NCI-H1694 (cell line): ENCODE measurements at regions not wholly inside any gene's neighbourhood (a gene's known extent, or its start where the extent isn't known, plus 50 kb on each side); places are given as distances from the start of the nearest gene placed in this dataset.
A peak's percentile ranks its signal among the peaks of the same experiment; 100 is the strongest.

ENCODE experiments used
- DNase-seq: peaks from one replicate; lab custom pipeline; 2025; lab: John Stamatoyannopoulos, UW

DNA sequence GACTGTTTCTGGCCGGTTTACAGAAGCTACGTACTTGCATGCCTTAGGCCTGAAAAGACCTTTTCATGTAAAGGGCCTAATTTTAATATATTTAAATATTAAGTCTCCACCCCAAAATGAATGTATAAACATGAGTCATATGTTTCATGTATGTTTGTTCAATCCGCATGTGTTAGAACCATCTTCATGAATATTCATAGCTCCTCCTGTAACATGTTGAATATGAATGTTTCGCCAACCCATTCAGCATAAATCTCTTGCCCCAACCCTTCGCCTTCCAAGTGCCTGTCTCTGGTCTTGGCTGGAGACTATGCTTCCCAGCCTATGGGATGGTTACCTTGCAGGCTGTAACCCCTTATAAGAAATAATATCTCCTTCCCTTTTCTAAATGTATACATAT, 212.5 kb downstream of the SCG2 start:
- no peak for DNase-seq

DNA sequence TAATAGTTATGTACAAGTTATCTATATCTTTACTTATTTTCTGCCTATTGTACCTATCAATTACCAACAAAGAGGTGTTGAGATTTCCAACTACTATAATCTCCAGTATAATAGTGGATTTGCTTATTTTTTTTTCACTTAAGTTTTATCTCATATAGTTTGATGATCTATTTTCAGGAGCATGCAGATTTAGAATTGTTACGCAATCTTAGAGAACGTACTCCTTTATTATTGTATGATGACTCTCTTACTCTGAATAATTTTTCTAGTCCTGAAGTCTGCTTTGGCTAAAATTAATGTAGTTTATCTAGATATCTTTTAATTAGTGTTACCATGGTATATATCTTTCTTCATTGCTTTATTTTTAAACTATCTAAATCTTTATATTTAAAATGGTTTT, 205.2 kb downstream of the SCG2 start:
- no peak for DNase-seq

DNA sequence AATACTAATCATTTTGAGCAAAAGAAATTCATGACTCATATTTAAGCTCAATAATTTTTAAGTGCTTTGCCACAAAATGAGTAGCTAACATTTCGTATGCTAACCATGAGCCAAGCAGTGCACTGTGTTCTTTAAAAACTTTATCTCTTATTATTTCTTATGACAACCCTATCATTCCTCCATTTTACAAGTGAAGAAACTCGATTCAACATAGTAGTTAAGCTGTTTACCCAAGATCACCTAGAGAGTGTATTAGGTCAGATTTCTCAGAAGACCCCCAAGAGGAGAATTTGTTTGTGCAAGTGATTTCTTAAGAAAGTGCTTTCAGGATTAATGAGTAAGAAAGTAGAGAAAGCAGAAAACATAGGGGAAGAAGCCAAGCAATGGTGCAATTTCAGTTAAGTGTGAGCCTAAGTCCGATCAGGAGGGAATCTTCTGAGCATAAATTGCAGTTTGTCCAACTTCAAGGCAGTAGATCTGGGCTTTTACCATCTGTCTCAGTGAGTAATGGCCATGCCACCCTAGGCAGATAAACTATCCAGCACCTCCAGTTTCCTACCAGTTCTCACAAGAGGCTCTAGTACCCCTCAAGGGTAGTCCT, 202.7 kb downstream of the SCG2 start:
- DNase-seq, result no peak

DNA sequence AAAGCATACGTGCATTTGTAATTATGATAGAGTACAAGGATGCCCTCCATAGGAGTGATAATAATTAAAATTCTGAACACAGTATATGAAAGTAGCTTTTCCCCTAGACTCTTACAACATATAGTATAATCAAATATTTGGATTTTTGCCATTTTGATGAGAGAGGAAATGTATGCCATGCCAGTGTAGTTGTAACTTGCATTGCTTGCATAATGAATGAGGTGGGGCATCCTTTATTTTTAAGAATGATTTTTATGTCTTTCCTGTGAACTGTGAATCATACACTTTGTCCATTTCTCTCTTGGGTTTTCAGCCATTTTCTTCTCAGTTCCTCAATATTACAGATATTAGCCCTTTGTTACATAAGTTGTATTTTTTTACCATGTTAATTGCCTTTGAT, 197.5 kb downstream of the SCG2 start:
- no peak for DNase-seq

DNA sequence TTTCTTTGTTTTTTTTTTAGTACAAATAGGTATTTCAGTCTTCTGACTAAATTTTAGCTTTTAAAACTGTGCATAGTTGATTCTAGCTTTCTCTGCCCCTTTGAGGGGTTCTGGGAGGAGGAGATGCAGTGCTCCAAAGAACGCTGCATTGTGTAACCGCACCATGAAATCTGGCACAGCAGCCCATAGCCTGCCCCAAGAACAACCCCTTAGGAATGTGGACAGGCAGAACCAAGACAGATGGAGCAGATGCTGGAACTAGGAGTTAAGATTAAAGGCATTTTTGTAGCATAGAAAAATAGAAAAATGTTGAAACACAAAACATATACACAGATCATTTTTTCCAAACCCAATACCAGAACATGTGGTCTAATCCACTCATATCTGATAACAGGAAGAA, 187.5 kb downstream of the SCG2 start:
- DNase-seq, result no peak

DNA sequence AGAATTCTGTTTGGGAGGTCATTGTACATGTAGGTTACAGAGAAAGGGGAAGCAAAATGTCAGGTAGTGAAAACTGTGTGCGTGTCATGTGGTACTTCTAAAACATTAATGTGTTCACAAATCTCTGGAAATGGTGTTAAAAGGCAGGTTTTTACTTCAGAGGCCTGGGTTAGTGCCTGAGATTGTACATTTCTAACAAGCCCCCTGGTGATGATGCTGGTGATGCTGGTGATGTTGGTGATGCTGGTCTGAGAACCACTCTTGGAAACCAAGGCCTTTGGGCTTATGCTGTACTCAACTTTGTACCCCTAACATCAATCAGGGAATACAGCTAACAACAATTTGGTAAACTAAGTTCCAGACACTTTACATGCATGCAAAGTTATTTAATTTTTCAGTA, 187.1 kb downstream of the SCG2 start:
- no peak for DNase-seq

DNA sequence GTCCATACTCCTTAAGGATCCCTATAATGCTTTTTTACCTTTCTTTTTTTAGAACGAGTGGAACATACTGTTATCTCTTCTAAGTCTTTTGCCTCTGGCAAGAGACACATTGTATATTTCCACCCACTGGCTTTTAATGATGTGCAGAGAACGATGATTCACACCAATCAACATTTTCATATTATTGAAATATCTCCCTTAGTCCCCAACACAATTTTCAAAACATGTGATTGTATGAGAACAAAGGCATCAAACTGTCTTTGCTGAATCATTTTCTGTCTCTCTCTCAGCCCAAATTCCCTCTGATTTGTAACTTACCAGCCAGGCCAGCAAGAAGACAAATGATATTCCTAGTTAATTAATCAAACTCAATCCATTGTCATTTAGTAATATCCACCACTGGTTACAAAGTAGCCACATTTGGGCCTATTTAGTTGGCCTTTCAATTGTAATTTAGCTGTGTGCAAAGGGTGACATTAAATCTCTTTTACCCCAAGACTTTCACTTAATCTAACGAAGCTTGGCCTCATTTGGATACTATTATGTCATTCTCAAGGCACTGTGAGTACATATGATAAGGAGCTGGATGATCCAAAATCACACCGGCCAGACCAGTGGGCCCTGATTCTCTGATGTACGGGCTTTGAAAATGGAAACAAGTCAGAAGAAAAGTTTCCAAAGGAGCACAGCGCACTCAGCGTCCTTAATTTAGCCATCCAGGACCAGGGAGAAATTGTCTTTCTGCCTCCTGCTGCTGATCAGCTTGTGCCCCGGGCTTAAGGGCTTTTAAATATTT, 185.1 kb downstream of the SCG2 start:
- no peak for DNase-seq

DNA sequence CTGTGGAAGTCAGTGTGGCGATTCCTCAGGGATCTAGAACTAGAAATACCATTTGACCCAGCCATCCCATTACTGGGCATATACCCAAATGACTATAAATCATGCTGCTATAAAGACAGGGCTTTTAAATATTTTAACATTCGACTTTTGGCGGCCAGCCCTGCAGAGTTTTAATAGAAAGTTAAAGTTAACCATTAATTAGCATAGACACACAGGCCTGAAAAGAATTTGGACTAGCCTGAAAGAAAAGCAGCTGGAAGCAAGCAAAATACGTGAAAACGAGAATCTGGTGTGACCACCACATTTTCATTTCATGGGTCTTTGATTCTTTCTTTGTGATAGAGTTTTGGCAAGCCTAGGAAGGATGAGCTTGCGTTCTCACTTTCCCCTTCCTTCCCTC, 184.0 kb downstream of the SCG2 start:
- no peak for DNase-seq

DNA sequence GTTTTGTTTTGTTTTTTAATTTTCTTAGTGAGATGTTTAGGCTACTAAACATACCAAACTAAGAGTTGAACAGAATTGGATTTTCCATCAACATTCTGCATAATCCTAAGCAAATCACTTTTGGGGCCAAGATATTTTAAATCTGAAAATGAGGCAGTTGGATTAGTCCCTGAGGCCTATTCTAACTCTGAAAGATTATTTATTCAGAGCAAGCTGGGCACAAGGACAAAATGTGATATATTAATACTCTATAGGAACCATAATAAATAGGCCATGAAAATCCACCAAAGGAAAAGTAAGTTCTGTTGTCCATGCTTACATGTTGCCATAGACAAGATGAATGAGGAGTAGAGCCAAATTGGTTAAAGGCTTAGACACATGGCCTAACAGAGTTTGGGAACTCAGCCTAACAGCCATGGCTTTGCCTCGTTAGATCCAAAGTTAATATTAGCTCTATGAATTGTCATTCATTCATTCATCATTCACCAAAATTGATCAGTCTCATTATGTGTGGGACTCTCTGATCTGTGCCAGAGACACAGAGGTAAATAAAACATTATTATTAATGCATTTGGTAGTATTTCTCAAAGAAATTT, 183.5 kb downstream of the SCG2 start:
- DNase-seq, result no peak

DNA sequence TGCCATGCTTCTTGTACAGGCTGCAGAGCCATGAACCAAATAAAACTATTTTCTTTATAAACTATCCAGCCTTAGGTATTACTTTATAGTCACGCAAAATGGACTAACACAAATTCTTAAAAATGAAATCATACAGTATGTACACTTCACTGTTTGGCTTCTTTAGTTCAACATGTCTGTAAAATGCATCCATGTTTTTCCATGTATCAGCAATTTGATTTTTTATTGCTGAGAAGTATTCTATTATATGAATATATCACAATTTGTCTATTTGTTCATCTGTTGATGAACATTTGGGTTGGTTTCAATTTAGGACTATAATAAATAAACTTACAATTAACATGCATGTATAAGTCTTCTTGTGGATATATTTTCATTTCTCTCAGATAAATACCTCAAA, 182.1 kb downstream of the SCG2 start:
- no peak for DNase-seq

DNA sequence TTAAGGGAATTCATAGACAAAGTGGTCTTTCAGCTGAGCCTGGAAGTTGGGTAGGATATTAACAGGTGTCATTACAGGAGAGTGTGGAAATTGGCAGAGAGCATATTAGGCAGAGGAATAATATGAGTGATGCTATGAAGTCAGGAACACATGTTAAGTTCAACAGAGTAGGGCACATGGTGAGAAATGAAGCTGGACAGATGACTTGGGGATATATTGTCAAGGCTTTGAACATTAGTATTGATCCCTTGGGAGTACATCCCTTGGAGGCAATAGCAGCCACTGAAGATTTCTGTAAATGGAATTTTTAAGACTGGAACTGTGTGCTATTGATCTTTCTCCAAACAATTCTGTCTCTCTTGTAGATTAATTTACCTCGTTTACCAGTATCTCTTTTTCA, 170.7 kb downstream of the SCG2 start:
- no peak for DNase-seq

DNA sequence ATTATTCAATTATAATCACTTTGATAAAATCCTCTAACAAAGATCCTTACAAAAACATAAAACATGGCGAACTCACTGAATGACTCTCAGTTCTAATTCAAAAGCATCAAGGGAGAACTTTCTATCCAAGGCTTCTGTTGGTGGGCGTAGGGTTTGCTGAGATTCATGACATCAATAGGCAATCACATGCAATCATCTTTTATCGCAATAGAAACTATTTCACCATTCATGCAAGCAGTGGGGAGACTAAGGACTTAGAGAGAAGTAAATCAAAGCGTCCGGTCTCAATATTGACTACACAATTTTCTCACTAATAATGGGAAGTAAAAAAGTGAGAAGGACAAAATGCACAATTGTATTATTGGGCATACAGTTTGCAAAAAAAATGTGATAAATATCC, 168.7 kb downstream of the SCG2 start:
- DNase-seq, result no peak

DNA sequence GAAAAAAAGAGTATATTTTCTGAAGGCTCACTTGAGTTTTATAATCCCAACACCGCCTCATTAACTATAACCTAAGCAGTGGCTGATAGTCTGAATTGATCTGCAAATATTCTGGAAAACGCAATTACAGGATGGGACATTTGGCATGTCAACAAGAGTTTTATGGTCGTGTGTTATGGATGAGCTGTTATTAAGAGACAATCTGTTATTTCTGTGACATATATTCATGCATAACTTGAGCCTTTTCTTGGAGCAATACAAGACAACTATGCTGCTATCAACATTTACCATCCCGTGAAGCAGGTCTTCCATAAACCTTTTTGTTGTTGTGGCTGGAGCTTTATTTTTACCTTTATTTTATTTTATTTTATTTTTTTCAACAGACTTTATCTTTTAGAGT, 164.4 kb downstream of the SCG2 start:
- DNase-seq, result no peak

DNA sequence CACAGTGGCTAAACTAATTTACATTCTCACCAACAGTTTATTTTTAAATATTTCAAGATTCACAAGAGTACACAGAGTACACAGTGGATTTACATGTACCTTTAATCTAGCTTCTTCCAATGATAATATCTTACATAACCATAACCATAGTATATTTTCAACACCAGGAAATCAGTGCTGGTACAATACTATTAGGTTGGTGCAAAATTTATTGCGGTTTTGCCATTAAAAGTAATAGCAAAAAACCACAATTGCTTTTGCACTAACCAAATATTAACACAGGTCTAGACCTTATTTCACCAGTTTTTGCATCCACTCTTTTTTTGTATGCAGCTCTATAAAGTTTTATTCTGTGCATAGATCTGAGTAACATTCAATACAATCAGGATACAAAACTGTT, 163.0 kb downstream of the SCG2 start:
- DNase-seq, result no peak

DNA sequence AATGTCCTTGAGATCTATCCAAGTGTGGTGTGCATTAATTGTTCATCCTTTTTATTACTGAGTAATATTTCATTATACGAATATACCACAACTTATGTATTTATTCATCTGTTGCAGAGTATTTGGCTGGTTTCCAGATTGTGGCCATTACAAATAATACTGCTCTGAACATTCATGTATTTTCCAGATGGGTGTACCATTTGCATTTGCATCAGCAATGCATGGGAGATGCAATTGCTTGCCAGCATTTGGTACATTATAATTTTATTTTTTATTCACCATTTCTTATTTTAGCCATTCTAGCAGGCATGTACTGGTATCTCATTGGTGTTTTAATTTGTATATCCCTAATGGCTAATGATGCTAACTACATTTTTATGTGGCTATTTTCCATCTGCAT, 162.4 kb downstream of the SCG2 start:
- DNase-seq, result no peak

DNA sequence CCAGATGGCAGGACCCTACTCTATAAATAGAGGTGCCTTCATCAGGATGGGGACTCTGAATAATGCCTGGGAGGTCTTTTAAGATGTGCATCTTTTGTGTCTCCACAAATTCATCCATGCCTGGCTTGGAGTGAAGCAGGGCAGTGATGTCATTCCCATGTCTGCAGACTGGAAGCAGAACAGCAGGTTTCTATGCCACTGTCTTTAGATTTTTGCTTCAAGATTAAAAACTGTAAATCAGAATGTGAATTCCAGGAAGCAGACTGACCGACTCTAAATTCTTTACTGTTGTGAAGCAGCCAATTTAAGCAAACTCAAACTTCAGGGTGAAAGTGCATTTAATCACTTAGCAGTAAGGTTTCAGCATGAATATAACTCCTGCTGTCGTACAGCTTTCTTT, 159.3 kb downstream of the SCG2 start:
- DNase-seq, result no peak

DNA sequence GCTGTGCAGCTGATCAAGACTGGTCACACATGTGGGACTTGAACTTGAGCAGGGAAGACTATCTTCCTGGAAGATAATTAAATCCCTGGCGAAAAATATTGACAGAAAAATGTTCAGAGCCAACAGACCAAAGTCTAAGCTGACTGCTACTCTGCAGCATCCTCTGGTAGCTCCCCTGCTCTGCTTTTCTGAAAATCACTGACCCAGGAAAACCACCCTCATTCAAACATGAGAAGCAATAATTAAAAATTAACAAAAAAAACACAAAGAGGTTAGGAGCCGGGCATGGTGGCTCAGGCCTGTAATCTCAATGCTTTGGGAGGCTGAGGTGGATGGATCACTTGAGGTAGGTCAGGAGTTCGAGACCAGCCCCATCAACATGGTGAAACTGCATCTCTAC, 151.9 kb downstream of the SCG2 start:
- DNase-seq, result no peak

DNA sequence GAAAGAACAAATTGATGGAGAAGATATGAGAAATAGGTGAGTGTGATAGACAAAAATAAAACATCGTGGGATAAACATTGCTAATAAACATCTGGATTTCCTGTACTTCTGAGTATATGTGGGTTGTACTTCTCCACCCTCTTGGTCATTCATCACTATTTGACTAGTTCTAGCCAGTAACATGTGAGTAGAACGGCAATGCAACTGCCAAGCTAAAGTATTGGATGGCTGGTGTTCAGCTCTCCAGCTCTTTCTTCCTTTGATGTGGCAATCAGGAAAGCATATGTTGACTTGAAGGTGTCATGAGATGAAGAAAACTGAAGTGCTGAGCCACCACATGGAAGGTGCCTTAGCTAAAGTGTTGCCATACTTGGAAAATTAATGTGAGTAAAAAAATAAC, 144.9 kb downstream of the SCG2 start:
- no peak for DNase-seq

DNA sequence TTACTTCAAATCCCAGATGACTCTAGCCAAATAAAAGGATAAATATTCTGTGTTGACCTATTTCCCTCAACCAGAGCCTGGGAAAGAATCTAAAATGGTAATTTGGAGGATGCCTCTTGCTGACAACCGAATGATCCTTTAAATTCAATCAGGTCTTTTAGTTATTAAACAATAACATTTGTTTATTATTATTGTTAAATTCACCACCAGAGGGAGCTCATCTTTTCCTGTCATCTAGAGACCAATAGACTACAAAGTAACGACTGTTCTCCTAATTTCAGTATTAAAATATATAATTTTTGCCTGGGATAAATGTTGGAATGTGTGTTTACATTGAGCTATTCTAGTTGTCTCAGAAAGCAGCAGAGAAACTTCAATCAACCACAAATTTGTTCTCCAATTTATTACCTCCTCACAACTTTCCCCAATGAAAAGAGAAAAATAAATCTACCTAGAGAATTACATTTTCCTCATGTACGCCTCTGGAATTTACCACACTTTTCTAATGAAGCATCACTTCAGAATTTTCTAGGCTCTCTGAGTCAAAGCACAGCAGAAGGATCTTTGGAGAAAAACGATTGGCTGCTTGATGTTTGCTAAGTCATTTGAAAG, 142.7 kb downstream of the SCG2 start:
- peak; percentile 74 for DNase-seq

DNA sequence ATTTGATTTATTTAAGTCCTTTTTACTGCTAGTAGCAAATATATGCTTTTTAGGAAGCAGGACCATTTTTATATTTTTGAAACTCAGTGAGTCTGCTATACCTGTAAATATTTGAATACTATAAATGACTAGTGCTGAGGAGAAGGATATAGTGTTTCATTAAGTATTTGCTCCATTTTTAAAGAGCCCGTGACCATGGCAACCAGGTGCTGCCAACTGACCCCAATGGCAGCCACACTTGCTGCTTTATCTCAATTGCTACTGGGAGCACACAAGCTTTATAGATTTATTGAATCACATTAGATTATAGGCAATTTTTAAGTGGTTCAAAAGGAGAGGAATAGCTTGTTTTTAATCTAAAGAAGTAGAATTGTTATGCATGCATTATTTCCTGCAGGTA, 142.0 kb downstream of the SCG2 start:
- DNase-seq, result no peak

DNA sequence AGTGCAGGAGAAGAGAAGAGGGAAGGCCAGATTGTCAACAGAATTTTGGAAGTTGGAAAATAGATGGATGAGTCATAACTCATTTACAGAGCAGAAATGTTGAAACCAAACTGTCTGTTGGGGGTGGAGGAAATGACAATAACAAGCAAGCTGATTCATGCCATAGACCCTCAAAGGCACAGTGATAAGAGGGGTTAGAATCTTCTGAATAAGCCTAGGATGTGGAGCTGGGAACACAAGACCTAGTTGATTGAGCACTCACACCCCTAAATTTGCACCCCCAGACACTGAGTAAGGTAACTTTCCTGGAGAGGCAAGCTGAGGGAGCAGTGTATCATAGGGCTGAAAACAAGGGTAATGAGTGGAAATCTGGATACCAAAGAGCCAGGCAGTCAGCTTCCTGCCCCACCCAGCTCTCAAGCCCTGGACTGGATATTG, 141.4 kb downstream of the SCG2 start:
- DNase-seq, result peak; percentile 44

DNA sequence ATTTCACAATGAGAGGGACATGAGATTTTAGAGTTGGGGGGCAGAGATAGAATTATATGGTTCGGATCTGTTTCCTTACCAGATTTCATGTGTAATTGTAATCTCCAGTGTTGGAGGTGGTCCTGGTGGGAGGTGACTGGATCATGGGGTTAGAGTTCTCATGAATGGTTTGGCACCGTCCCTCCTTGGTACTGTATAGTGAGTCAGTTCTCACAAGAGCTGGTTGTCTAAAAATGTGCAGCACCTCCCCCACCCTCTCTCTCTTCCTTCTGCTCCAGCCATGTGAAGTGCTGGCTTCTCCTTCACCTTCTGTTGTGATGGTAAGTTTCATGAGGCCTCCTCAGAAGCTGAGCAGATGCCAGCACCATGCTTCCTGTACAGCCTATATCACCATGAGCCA, 138.1 kb downstream of the SCG2 start:
- DNase-seq, result no peak

DNA sequence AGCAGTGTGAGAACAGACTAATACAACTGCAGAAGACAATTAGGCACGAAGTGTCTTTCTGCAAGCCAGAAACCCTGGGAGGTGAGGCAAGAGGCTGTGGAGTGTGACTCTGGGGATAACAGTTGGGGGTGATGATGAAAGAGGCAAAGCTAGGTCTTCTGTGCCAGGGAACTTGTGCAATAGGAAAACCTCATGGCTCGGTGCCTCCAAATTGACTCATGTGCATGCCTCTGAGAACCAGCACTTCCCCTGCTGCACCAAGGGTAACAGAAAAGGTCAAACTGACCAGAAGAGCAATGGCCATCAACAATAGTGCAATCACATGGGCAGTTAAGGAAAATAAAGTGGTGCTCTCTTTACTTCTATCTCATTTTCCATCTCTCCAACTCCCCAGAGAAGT, 136.4 kb downstream of the SCG2 start:
- DNase-seq, result no peak
